Thyroid gland (tissue), 4 donors: ENCODE measurements at regions not wholly inside any gene's neighbourhood (a gene's known extent, or its start where the extent isn't known, plus 50 kb on each side); places are given as distances from the start of the nearest gene placed in this dataset.

Experiments
- POLR2A ChIP-seq, 2 donors: fragments of 450-650 bp; IDR thresholded peaks; one replicate each; pipeline ENCODE4 v1.6.1; 2017; ENCODE audit warnings: antibody characterized with exemption in 2 of 2, mild to moderate bottlenecking in 2 of 2, moderate library complexity in 1 of 2
- TF ChIP-seq, protein P1 (sequence below), 6 experiments: fragments of 200-600 bp in 3 of 6; fragments of 450-650 bp in 3 of 6; sonication (generic) in 3 of 6; IDR thresholded peaks; one replicate each; pipeline ENCODE4 v1.5.1; 2016 to 2019; ENCODE audit warnings: antibody characterized with exemption in 6 of 6, mild to moderate bottlenecking in 2 of 6, inconsistent platforms in 1 of 6, moderate library complexity in 1 of 6

DNA sequence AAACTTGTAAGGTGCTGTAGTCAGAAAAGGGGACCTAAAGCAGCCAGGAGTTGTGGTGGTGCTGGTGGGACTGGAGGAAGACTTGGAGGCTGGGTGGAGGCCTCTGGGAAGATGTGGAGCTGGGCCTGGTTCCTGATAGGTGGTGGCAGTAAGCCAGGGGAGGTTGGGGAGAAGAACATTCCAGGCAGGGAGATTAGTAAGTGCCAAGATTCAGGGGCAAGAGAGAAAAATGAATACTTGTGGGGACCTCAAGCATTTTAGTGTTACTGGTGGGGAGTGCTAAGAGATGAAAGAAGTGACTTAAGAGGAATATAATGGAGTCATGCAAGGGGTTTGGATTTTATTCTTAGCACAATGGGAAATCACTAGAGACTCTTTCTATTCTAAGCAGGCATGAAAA, 79.0 kb upstream of the B3GAT2 start:
- TF ChIP-seq, protein P1, sequence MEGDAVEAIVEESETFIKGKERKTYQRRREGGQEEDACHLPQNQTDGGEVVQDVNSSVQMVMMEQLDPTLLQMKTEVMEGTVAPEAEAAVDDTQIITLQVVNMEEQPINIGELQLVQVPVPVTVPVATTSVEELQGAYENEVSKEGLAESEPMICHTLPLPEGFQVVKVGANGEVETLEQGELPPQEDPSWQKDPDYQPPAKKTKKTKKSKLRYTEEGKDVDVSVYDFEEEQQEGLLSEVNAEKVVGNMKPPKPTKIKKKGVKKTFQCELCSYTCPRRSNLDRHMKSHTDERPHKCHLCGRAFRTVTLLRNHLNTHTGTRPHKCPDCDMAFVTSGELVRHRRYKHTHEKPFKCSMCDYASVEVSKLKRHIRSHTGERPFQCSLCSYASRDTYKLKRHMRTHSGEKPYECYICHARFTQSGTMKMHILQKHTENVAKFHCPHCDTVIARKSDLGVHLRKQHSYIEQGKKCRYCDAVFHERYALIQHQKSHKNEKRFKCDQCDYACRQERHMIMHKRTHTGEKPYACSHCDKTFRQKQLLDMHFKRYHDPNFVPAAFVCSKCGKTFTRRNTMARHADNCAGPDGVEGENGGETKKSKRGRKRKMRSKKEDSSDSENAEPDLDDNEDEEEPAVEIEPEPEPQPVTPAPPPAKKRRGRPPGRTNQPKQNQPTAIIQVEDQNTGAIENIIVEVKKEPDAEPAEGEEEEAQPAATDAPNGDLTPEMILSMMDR (IDR thresholded peaks at IDR 0.05): no peak
- no peak for TF ChIP-seq POLR2A (IDR thresholded peaks at IDR 0.05)
